ENCODE measurements at regions not wholly inside any gene's neighbourhood (a gene's known extent, or its start where the extent isn't known, plus 50 kb on each side); places are given as distances from the start of the nearest gene placed in this dataset.
A peak's percentile ranks its signal among the peaks of the same experiment; 100 is the strongest.
"Not testable (repeated sequence)": the region's sequence is repeated elsewhere in the genome, so short reads cannot be mapped to it uniquely, and the experiment has no call there.

- not testable (repeated sequence) for H3K4me3 ChIP-seq
- peak overlapping the region in 3 of 21 experiments; percentile 19 to 40 (median 32) for H3K27ac ChIP-seq
Observed at GRCh38 chr15:89021886-89022285, 66.4 kb upstream of the ABHD2 start.

- Histone ChIP-seq H3K27ac (peak overlapping the region in 1 of 21 experiments; percentile 38), H3K4me3 (no peak overlapping the region)
Observed at GRCh38 chr15:89023311-89023961, 64.8 kb upstream of the ABHD2 start.

- Histone ChIP-seq H3K4me3 (no peak overlapping the region), H3K27ac (no peak overlapping the region)
Observed at GRCh38 chr15:89024418-89024817, 63.8 kb upstream of the ABHD2 start.

- Histone ChIP-seq H3K4me3 (no peak overlapping the region), H3K27ac (no peak overlapping the region)
Observed at GRCh38 chr15:89026167-89026566, 62.1 kb upstream of the ABHD2 start.

GRCh38 chr15:89028036-89028435 lies 60.2 kb upstream of the ABHD2 start:
- Histone ChIP-seq H3K4me3 (no peak overlapping the region), H3K27ac (no peak overlapping the region)

GRCh38 chr15:89030311-89030710 lies 57.9 kb upstream of the ABHD2 start:
- Histone ChIP-seq H3K27ac (no peak overlapping the region), H3K4me3 (no peak overlapping the region)

- not testable (repeated sequence) for H3K27ac ChIP-seq, H3K4me3 ChIP-seq
Observed at GRCh38 chr15:89031637-89032285, 56.5 kb upstream of the ABHD2 start.

- Histone ChIP-seq H3K27ac (no peak overlapping the region), H3K4me3 (no peak overlapping the region)
Observed at GRCh38 chr15:89034305-89034704, 54.0 kb upstream of the ABHD2 start.

- Histone ChIP-seq H3K27ac (no peak overlapping the region), H3K4me3 (no peak overlapping the region)
Observed at GRCh38 chr15:89035150-89035549, 53.1 kb upstream of the ABHD2 start.

GRCh38 chr15:89035658-89036057 lies 52.6 kb upstream of the ABHD2 start:
- Histone ChIP-seq H3K27ac (no peak overlapping the region), H3K4me3 (no peak overlapping the region)

- Histone ChIP-seq H3K27ac (no peak overlapping the region), H3K4me3 (no peak overlapping the region)
Observed at GRCh38 chr15:89038146-89038545, 50.1 kb upstream of the ABHD2 start.
